Chondrocyte (in vitro differentiated cells): ENCODE measurements at regions not wholly inside any gene's neighbourhood (a gene's known extent, or its start where the extent isn't known, plus 50 kb on each side); places are given as distances from the start of the nearest gene placed in this dataset.

ENCODE experiments used
- DNase-seq: peaks from one replicate; pipeline ENCODE4 v3.0.0; 2021; ENCODE audit warnings: mixed read lengths, low spot score
- H3K27ac Mint-ChIP-seq: one replicate; pipeline ENCODE4 v1.8.0; 2021; ENCODE audit warnings: mild to moderate bottlenecking, moderate library complexity, mixed read lengths; ENCODE audit not compliant: unreplicated experiment
- H3K27me3 Mint-ChIP-seq: 2 replicates; pipeline ENCODE4 v1.8.0; 2021; ENCODE audit warnings: low read depth, mixed read lengths
- H3K36me3 Mint-ChIP-seq: 2 replicates; pipeline ENCODE4 v1.8.0; 2021; ENCODE audit warnings: low read depth, mixed read lengths
- H3K4me1 Mint-ChIP-seq: 2 replicates; pipeline ENCODE4 v1.8.0; 2021; ENCODE audit warnings: low read depth, mild to moderate bottlenecking, mixed read lengths
- H3K4me3 Mint-ChIP-seq: one replicate; pipeline ENCODE4 v1.8.0; 2021; ENCODE audit warnings: mild to moderate bottlenecking, moderate library complexity, mixed read lengths; ENCODE audit not compliant: unreplicated experiment
- H3K9me3 Mint-ChIP-seq: 2 replicates; pipeline ENCODE4 v1.8.0; 2021; ENCODE audit warnings: low read depth, mixed read lengths
- CTCF ChIP-seq: fragments of 200-600 bp; sonication (generic); IDR thresholded peaks from 2 replicates; pipeline ENCODE4 v1.5.0; 2021; ENCODE audit warnings: antibody characterized with exemption, mild to moderate bottlenecking, moderate library complexity

- H3K27me3 Mint-ChIP-seq, result no peaks in the 10 kb centered on the region
- no peak for DNase-seq
- H3K36me3 Mint-ChIP-seq, result no peaks in the 10 kb centered on the region
- no peak for TF ChIP-seq CTCF
- H3K4me3 Mint-ChIP-seq, result no peak overlapping the region
- peaks cover 19% of the 10 kb centered on the region for H3K4me1 Mint-ChIP-seq
- no peak overlapping the region for H3K27ac Mint-ChIP-seq
- H3K9me3 Mint-ChIP-seq, result peaks cover under 1% of the 10 kb centered on the region
Observed at GRCh38 chr17:71417142-71417541, 703.7 kb upstream of the SOX9 start.

GRCh38 chr17:71422968-71423367 lies 697.9 kb upstream of the SOX9 start:
- Mint-ChIP-seq H3K27ac (no peak overlapping the region), H3K27me3 (no peaks in the 10 kb centered on the region), H3K4me3 (no peak overlapping the region), H3K36me3 (no peaks in the 10 kb centered on the region), H3K4me1 (peaks cover 3% of the 10 kb centered on the region), H3K9me3 (peaks cover 6% of the 10 kb centered on the region)
- no peak for TF ChIP-seq CTCF
- no peak for DNase-seq

DNA sequence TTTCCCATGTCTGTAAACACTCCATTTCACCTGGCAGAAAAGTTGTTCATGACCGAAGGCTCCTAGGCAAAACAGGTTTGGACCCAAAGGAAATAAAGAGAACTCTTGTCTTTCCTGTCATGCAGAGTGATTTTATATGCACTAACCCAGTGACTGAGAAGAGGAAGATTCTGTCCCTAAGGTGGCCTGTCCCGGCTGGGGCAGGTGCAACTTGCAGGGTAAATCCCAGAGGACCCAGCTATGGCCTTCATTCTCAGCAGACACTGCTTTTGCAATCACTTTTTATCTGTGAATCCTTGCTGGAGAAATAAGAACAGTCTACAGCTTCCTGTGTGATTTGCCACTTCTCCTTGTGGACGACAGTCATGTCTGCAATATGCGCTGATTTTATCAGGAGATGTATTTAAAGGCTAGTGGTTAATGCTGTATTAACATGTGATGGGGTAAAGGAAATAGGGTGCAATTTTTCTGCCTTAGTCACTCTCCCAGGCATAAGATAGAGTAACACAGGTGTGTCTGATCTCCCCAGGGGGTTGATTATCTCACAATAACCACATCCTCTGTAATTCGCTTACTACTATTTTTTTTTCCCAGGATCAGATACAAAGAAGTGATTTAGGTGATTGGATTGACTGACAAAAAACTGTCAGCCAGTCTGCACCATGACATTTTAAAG lies 696.8 kb upstream of the SOX9 start:
- DNase-seq, result no peak
- Mint-ChIP-seq H3K27me3 (no peaks in the 10 kb centered on the region), H3K36me3 (peaks cover 2% of the 10 kb centered on the region), H3K4me1 (peaks cover 3% of the 10 kb centered on the region), H3K9me3 (peaks cover 10% of the 10 kb centered on the region), H3K4me3 (no peak overlapping the region), H3K27ac (no peak overlapping the region)
- no peak for TF ChIP-seq CTCF

- TF ChIP-seq CTCF, result no peak
- H3K27me3 Mint-ChIP-seq, result no peaks in the 10 kb centered on the region
- DNase-seq, result no peak
- H3K4me1 Mint-ChIP-seq, result peaks cover 11% of the 10 kb centered on the region
- H3K36me3 Mint-ChIP-seq, result peaks cover 2% of the 10 kb centered on the region
- no peak overlapping the region for H3K27ac Mint-ChIP-seq
- no peak overlapping the region for H3K4me3 Mint-ChIP-seq
- peaks cover 10% of the 10 kb centered on the region for H3K9me3 Mint-ChIP-seq
Observed at GRCh38 chr17:71427801-71428200, 693.0 kb upstream of the SOX9 start.

GRCh38 chr17:71428897-71429296 lies 691.9 kb upstream of the SOX9 start:
- Mint-ChIP-seq H3K4me1 (peaks cover 13% of the 10 kb centered on the region), H3K4me3 (no peak overlapping the region), H3K27me3 (no peaks in the 10 kb centered on the region), H3K36me3 (peaks cover 2% of the 10 kb centered on the region), H3K27ac (no peak overlapping the region), H3K9me3 (peaks cover 10% of the 10 kb centered on the region)
- TF ChIP-seq CTCF, result no peak
- DNase-seq, result no peak
